Kidney capillary endothelial cell (primary cell): ENCODE measurements at regions not wholly inside any gene's neighbourhood (a gene's known extent, or its start where the extent isn't known, plus 50 kb on each side); places are given as distances from the start of the nearest gene placed in this dataset.

Source experiments
- DNase-seq: peaks from one replicate; pipeline ENCODE4 v3.0.0-alpha.2; 2018; ENCODE audit warnings: low spot score

- no peak for DNase-seq
Measured at GRCh38 chr20:57944988-57945387, 235.2 kb upstream of the PMEPA1 start.

- no peak for DNase-seq
Measured at GRCh38 chr20:57943950-57944349, 234.1 kb upstream of the PMEPA1 start.

- no peak for DNase-seq
Measured at GRCh38 chr20:57943291-57943690, 233.5 kb upstream of the PMEPA1 start.

DNA sequence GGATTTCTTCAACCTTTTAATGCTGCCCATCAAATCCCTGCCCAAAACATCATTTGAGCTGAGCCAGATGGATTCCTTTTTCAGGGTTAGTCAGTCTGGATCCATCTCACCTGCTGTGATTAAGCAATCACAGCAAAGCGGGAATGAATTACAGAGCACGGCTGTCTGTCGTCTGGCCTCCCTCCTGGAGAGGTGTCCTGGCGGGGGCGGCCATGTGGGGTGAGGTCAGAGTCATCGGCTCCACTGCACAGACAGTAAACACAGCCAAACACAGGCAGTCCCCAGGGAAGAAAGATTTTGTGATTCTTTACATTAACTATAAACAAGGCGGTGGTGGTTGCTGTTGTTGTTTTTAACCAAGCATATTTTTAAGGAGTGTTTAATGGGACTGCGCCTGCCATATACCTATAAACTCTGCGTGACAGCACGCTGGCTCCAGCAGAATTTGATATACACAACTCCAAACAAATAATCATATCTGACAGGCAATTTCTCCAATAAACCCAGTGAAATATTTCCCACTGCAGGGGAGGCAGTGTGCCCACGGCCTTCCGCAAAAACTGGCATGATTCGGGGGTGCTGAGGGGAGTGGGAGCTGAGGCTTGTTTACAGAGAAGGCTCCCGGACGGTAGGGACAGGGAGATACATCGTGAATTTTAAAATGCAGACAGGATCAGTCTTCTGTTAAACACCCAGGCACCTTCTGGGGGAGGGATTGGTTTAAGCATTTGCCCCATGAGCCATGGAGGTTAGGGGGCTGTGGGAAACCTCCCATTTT, 232.0 kb upstream of the PMEPA1 start:
- DNase-seq = no peak

DNA sequence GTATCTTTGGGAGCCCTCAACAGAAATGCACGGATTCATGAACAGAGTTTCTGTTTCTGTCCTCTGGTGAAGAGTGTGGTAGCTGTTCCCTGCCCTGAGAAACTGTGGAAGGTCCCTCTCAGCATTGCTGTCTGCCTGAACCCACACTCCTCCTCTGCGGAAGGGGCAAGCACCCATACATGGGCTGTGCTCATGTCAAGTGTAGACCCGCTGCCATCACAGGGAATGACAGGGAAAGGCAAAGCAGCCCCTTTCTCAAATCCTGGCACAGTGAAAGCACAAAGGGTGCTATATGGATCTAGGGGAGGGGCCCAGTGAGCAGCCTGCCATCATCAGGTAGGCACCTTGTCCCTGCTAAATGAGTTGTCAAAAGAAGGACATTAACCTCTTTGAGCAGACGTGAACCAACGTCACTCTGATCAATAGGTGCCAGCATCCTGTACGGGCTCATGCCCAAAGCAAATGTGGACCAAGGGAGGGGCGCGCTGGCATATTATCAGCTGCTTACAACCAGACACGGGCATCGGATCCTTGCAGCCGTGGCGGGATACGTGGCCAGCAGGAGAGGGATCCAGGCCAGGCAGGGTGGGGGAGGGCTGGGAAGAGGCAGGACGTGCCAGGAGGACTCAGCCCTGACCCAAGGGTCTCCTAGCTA, 231.2 kb upstream of the PMEPA1 start:
- DNase-seq = no peak

DNA sequence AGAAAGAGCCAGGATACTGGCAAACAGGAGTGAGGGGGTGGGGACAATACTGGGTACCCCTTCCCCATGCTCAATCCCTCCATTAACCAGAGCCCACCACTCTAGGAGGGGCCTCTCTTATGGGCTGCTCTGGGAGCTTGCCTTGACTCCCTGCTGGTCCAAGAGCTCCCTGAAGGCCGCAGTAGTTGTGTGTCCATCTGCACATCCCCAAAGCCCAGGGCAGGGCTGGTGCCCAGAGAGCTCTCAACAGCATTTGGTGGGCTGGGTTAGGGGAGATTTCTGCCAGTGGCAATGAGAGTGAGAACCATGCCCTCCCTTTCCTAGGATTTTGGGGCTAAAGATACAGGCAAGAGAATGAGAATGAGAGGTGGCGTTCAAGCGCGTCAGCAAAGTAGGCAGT, 230.6 kb upstream of the PMEPA1 start:
- no peak for DNase-seq

DNA sequence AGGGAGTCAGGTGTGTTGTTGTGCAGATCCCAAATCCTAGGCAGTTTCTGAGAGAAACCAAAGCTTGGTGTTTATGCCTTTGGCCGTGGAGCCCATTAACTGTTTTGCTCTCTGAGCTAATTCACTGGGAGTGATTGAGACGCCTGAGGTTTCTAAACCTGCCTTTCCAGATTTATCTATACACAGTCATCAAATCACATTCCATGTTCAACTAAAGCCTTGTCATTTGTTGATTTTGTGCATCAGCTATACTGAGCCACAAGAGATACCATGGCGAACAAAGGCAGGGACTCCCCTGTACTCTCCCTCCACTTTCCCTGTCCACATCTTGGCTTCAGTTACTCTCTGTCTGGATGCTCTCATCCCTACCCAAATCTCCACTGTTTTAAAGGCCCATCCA, 229.7 kb upstream of the PMEPA1 start:
- no peak for DNase-seq

DNA sequence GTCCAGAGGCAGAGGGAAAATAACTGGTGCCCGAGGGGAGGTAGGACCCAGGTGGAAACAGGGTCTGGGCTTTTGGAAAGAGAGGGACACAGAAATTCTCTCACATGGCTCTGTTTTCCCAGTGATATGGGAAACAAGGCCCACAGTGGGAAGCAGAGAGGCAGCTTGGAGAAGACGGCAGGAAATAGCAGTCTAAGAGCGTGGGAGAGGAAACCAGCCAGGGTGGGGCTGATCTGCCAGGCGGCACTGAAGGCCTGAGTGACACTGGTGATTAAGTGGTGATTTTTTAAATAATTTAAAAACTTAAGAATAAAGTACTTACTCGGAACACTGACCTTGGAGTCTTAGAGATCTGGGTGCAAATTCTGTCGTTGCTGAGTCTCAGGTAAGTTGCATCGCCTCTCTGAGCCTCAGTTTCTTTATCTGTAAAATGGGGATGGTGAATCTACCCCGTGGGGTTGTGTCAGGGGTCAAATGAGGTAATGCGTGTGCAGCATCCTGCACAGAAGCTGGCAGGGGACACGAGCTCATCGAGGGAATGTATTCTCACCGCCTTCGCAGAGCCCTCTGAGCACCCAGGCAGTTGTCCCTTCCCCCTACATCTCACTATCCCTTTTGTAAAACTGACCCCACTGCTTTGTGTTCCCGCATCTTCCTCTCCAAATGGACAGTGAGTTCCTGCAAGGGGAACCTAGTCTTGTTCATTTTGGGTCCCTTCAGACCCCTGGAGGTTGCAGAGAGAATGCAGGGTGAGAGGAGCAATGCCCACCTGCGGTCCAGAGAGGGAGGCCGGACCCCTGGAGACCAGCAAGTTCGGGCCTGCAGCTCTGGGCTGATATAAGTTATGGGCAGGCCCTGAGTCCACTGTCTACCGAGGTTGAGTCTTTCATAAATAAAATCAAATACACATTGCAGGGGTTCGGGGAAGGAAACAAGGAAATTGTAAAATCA, 228.6 kb upstream of the PMEPA1 start:
- DNase-seq = peak; percentile 40

- no peak for DNase-seq
Measured at GRCh38 chr20:57936636-57937385, 227.0 kb upstream of the PMEPA1 start.

DNA sequence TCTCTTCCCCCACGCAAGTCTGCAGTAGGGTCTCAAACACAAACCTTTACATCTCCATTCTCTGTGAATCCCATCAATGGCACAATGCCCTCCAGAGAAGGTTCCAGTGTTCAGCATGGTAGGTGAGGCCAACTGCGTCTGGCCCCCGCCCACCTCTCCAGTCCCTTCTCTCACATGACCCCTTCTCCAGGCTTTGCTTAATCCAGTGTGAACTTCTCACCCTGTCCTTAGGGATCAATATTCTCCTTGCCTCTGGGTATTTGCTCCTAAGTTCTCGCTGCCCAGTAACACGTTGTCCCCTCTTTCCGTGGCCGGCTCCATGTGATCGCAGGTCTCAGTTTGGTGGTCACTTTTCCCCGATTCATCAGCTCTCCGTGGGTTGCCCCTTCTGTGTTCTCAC, 225.1 kb upstream of the PMEPA1 start:
- DNase-seq = no peak

- peak; percentile 25 for DNase-seq
Measured at GRCh38 chr20:57934007-57934805, 224.4 kb upstream of the PMEPA1 start.

GRCh38 chr20:57932227-57932864, 222.5 kb upstream of the PMEPA1 start:
- DNase-seq = no peak

DNA sequence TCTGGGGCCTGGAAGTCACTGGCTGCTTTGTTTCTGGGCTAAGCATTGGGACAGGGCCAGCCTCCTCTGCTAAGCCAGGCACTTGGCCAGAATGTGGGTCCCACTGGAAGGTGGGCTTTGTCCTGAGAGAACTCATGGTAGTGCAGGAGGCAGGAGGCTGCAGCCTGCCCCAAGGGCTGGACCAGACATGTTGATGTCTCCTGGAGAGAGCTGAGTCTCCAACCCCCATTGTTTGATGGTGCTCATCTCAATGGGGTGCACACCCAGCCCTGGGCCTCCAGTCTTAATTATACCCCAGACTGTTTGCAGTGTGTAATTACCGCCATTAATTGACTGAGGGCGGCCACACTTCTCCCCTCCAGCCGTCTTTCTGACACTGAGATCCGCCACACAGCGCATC, 220.5 kb upstream of the PMEPA1 start:
- no peak for DNase-seq

- no peak for DNase-seq
Measured at GRCh38 chr20:57928181-57928967, 218.6 kb upstream of the PMEPA1 start.

GRCh38 chr20:57927376-57927775, 217.6 kb upstream of the PMEPA1 start:
- DNase-seq = no peak

- no peak for DNase-seq
Measured at GRCh38 chr20:57922706-57923105, 212.9 kb upstream of the PMEPA1 start.

GRCh38 chr20:57922083-57922482, 212.3 kb upstream of the PMEPA1 start:
- no peak for DNase-seq

DNA sequence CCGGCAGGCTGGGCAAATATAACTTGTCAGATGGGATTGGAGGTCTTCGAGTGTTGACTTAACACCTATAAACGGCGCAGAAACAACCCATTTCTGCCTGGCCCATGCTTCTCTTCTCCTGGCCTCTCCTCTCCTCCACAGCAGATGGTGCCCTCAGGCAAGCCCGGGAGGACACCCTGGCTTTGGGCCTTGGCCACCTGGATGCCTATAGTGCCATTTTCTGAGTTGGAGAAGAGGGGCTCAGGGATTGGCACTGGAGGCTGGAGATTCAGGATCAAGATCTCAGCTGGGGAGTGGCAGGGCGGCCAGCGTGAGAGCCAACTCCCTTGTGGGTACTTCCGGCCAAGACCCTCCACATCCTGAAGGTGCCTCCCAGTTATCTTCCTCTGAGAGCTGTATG, 211.9 kb upstream of the PMEPA1 start:
- DNase-seq = no peak

GRCh38 chr20:57920971-57921370, 211.2 kb upstream of the PMEPA1 start:
- no peak for DNase-seq

DNA sequence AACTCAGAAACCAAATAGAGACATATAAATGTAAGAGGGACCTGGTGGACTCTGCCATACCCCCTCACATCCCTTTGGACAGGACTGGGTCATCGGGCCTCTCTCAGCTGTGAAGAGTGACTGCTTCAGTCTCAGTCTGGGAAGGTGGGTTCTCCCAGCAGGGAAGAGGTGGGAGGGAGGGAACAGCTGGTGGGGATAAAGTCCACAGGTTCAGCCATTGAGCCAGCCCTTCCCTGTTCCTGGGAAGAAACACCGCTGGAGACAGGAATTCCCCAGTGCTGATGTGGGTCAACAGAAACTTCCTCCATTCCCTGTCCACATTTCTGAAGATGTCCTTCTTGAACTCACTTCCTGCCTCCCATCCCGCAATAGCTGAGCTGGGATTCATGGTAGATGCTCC, 209.2 kb upstream of the PMEPA1 start:
- DNase-seq = no peak
